Activated CD4-positive, alpha-beta T cell treated with anti-CD3 and anti-CD28 coated beads, Interleukin-10, Interleukin-2, amounts not matched to agents 100 ng/mL and 50 ng/mL, durations not matched to agents 16 hours and 8 hours (primary cell): ENCODE measurements at regions not wholly inside any gene's neighbourhood (a gene's known extent, or its start where the extent isn't known, plus 50 kb on each side); places are given as distances from the start of the nearest gene placed in this dataset.

Experiments used
- DNase-seq: peaks from one replicate; pipeline ENCODE4 v3.0.0-alpha.2; 2020

GRCh38 chr5:26828294-26828693 is 210.1 kb downstream of the CDH9 start:
- DNase-seq: no peak

- DNase-seq: no peak
These were observed 225.2 kb downstream of the CDH9 start for GRCh38 chr5:26813235-26813634.

- no peak for DNase-seq
These were observed 225.7 kb downstream of the CDH9 start for GRCh38 chr5:26812714-26813113.

GRCh38 chr5:26807231-26808199 is 230.9 kb downstream of the CDH9 start:
- DNase-seq: no peak

- DNase-seq: no peak
These were observed 233.3 kb downstream of the CDH9 start for GRCh38 chr5:26805076-26805475.

GRCh38 chr5:26802944-26803343 is 235.4 kb downstream of the CDH9 start:
- DNase-seq: no peak

- no peak for DNase-seq
These were observed 247.0 kb downstream of the CDH9 start for GRCh38 chr5:26791433-26791832.

GRCh38 chr5:26791021-26791420 is 247.4 kb downstream of the CDH9 start:
- DNase-seq: no peak

- no peak for DNase-seq
These were observed 275.2 kb downstream of the CDH9 start for GRCh38 chr5:26763215-26763614.

GRCh38 chr5:26761446-26761845 is 276.9 kb downstream of the CDH9 start:
- no peak for DNase-seq

GRCh38 chr5:26761045-26761444 is 277.3 kb downstream of the CDH9 start:
- DNase-seq: no peak

GRCh38 chr5:26757941-26758340 is 280.4 kb downstream of the CDH9 start:
- no peak for DNase-seq

GRCh38 chr5:26749829-26750228 is 288.6 kb downstream of the CDH9 start:
- no peak for DNase-seq

GRCh38 chr5:26740182-26740581 is 298.2 kb downstream of the CDH9 start:
- DNase-seq: no peak

GRCh38 chr5:26737348-26738265 is 300.8 kb downstream of the CDH9 start:
- no peak for DNase-seq

- DNase-seq: no peak
These were observed 310.5 kb downstream of the CDH9 start for GRCh38 chr5:26727916-26728315.

GRCh38 chr5:26719803-26720202 is 318.6 kb downstream of the CDH9 start:
- no peak for DNase-seq

- DNase-seq: peak; percentile 18
These were observed 337.5 kb downstream of the CDH9 start for GRCh38 chr5:26700759-26701384.

- no peak for DNase-seq
These were observed 345.4 kb downstream of the CDH9 start for GRCh38 chr5:26692952-26693351.

GRCh38 chr5:26691486-26691885 is 346.9 kb downstream of the CDH9 start:
- no peak for DNase-seq

- no peak for DNase-seq
These were observed 347.9 kb downstream of the CDH9 start for GRCh38 chr5:26690511-26690910.

- no peak for DNase-seq
These were observed 356.5 kb downstream of the CDH9 start for GRCh38 chr5:26681861-26682260.

GRCh38 chr5:26674846-26675245 is 363.5 kb downstream of the CDH9 start:
- DNase-seq: no peak
